ENCODE measurements at regions not wholly inside any gene's neighbourhood (a gene's known extent, or its start where the extent isn't known, plus 50 kb on each side); places are given as distances from the start of the nearest gene placed in this dataset.

GRCh38 chr22:48288376-48288940 is 1526.0 kb downstream of the TBC1D22A start:
- no peak for TF ChIP-seq CTCF (IDR thresholded peaks at IDR 0.05; ENCODE audit: insufficient read depth, low read length)
- no peak for TF ChIP-seq POLR2AphosphoS5 (IDR thresholded peaks at IDR 0.05; ENCODE audit: low read depth)

All from HL-60 (cell line).